ENCODE measurements at regions not wholly inside any gene's neighbourhood (a gene's known extent, or its start where the extent isn't known, plus 50 kb on each side); places are given as distances from the start of the nearest gene placed in this dataset.

DNA sequence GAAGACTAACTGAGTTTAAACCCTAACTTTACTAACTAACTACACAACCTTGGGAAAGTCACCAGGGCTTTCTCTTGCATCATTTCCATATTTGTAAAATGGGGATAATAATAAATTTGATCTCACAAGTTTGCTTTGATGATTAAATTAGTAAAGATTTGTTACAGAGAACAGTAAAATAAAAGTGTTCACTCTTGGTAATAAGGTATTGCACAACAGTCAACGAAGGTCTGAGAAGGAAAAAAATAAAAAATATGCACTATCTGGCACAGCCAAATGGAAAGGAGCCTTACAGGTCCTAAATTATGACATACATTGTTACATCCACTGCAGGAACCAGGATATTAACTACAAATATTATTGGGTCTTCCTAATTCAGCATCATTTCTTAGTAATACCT, 160.0 kb upstream of the TMEM161B start:
- H3K4me1 ChIP-seq (ENCODE audit: control insufficient read depth in 4 of 4, insufficient read depth in 4 of 4, low read length in 3 of 4), result no peaks in the 10 kb centered on the region
- H3K9me3 ChIP-seq (ENCODE audit: control insufficient read depth in 4 of 4, low read length in 3 of 4), result no peaks in the 10 kb centered on the region
- no peak overlapping the region for H3K4me3 ChIP-seq (ENCODE audit: low read depth in 1 of 3, low read length in 3 of 3)
- H3K27ac ChIP-seq (ENCODE audit: low read depth in 1 of 2, low read length in 2 of 2), result no peak overlapping the region
- H3K9ac ChIP-seq (ENCODE audit: low read depth in 1 of 2, low read length in 2 of 2), result no peak overlapping the region
- H3K27me3 ChIP-seq (ENCODE audit: control insufficient read depth in 4 of 4, insufficient read depth in 4 of 4, low read length in 3 of 4), result no peaks in the 10 kb centered on the region
- DNase-seq (ENCODE audit: low spot score), result no peak
- WGBS, result 68% methylated on average over 1 of the region's 1 CpG
- TF ChIP-seq JUND (IDR thresholded peaks at IDR 0.05) (no peak), NR2F2 (IDR thresholded peaks at IDR 0.05) (no peak), HNF4G (IDR thresholded peaks at IDR 0.05) (no peak), GABPA (IDR thresholded peaks at IDR 0.05 in 1 of 2, conservative IDR thresholded peaks at IDR 0.05 in 1 of 2) (no peak), RXRA (IDR thresholded peaks at IDR 0.05) (no peak), EGR1 (IDR thresholded peaks at IDR 0.05; ENCODE audit: low read depth in 2 of 2) (no peak), HNF4A (conservative IDR thresholded peaks at IDR 0.05) (no peak), TAF1 (conservative IDR thresholded peaks at IDR 0.05) (no peak), FOXA1 (IDR thresholded peaks at IDR 0.05) (no peak), FOXA2 (IDR thresholded peaks at IDR 0.05) (no peak)
- TF ChIP-seq, protein P1, sequence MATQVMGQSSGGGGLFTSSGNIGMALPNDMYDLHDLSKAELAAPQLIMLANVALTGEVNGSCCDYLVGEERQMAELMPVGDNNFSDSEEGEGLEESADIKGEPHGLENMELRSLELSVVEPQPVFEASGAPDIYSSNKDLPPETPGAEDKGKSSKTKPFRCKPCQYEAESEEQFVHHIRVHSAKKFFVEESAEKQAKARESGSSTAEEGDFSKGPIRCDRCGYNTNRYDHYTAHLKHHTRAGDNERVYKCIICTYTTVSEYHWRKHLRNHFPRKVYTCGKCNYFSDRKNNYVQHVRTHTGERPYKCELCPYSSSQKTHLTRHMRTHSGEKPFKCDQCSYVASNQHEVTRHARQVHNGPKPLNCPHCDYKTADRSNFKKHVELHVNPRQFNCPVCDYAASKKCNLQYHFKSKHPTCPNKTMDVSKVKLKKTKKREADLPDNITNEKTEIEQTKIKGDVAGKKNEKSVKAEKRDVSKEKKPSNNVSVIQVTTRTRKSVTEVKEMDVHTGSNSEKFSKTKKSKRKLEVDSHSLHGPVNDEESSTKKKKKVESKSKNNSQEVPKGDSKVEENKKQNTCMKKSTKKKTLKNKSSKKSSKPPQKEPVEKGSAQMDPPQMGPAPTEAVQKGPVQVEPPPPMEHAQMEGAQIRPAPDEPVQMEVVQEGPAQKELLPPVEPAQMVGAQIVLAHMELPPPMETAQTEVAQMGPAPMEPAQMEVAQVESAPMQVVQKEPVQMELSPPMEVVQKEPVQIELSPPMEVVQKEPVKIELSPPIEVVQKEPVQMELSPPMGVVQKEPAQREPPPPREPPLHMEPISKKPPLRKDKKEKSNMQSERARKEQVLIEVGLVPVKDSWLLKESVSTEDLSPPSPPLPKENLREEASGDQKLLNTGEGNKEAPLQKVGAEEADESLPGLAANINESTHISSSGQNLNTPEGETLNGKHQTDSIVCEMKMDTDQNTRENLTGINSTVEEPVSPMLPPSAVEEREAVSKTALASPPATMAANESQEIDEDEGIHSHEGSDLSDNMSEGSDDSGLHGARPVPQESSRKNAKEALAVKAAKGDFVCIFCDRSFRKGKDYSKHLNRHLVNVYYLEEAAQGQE (IDR thresholded peaks at IDR 0.05), result no peak
- TF ChIP-seq, protein P2, sequence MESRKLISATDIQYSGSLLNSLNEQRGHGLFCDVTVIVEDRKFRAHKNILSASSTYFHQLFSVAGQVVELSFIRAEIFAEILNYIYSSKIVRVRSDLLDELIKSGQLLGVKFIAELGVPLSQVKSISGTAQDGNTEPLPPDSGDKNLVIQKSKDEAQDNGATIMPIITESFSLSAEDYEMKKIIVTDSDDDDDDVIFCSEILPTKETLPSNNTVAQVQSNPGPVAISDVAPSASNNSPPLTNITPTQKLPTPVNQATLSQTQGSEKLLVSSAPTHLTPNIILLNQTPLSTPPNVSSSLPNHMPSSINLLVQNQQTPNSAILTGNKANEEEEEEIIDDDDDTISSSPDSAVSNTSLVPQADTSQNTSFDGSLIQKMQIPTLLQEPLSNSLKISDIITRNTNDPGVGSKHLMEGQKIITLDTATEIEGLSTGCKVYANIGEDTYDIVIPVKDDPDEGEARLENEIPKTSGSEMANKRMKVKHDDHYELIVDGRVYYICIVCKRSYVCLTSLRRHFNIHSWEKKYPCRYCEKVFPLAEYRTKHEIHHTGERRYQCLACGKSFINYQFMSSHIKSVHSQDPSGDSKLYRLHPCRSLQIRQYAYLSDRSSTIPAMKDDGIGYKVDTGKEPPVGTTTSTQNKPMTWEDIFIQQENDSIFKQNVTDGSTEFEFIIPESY (IDR thresholded peaks at IDR 0.05), result no peak
- TF ChIP-seq, protein P3, sequence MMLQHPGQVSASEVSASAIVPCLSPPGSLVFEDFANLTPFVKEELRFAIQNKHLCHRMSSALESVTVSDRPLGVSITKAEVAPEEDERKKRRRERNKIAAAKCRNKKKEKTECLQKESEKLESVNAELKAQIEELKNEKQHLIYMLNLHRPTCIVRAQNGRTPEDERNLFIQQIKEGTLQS (IDR thresholded peaks at IDR 0.05), result no peak
- TF ChIP-seq, protein P4, sequence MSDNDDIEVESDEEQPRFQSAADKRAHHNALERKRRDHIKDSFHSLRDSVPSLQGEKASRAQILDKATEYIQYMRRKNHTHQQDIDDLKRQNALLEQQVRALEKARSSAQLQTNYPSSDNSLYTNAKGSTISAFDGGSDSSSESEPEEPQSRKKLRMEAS (IDR thresholded peaks at IDR 0.05), result no peak
- TF ChIP-seq, protein P5, sequence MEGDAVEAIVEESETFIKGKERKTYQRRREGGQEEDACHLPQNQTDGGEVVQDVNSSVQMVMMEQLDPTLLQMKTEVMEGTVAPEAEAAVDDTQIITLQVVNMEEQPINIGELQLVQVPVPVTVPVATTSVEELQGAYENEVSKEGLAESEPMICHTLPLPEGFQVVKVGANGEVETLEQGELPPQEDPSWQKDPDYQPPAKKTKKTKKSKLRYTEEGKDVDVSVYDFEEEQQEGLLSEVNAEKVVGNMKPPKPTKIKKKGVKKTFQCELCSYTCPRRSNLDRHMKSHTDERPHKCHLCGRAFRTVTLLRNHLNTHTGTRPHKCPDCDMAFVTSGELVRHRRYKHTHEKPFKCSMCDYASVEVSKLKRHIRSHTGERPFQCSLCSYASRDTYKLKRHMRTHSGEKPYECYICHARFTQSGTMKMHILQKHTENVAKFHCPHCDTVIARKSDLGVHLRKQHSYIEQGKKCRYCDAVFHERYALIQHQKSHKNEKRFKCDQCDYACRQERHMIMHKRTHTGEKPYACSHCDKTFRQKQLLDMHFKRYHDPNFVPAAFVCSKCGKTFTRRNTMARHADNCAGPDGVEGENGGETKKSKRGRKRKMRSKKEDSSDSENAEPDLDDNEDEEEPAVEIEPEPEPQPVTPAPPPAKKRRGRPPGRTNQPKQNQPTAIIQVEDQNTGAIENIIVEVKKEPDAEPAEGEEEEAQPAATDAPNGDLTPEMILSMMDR (IDR thresholded peaks at IDR 0.05; ENCODE audit: low read depth, low read length, missing input control), result no peak
- no peaks in the 10 kb centered on the region for H3K36me3 ChIP-seq (ENCODE audit: control insufficient read depth in 4 of 4, insufficient read depth in 3 of 4, low read depth in 1 of 4, low read length in 3 of 4)

DNA sequence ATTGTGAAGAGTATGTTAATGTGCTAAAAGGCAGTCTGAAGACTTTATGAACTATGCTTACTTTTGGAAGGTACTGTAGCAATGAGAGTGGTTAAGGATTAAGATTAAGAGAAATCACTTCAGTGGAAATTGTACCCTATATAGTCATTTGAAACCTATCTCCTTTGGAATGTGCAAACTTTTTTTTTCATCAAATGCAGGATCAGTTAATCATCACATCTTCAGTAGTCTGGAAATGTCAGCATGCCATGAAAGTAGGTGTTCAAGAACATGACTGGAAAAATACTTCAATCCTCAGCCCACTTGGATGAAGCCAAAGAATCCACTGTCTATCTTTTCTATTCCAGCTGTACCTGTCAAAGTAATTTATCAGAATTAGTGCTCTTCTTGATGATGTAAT, 157.8 kb upstream of the TMEM161B start:
- no peaks in the 10 kb centered on the region for H3K9me3 ChIP-seq (ENCODE audit: control insufficient read depth in 4 of 4, low read length in 3 of 4)
- H3K36me3 ChIP-seq (ENCODE audit: control insufficient read depth in 4 of 4, insufficient read depth in 3 of 4, low read depth in 1 of 4, low read length in 3 of 4), result no peaks in the 10 kb centered on the region
- H3K4me1 ChIP-seq (ENCODE audit: control insufficient read depth in 4 of 4, insufficient read depth in 4 of 4, low read length in 3 of 4), result no peaks in the 10 kb centered on the region
- no peak overlapping the region for H3K4me3 ChIP-seq (ENCODE audit: low read depth in 1 of 3, low read length in 3 of 3)
- H3K27ac ChIP-seq (ENCODE audit: low read depth in 1 of 2, low read length in 2 of 2), result no peak overlapping the region
- no peaks in the 10 kb centered on the region for H3K27me3 ChIP-seq (ENCODE audit: control insufficient read depth in 4 of 4, insufficient read depth in 4 of 4, low read length in 3 of 4)
- DNase-seq (ENCODE audit: low spot score), result no peak
- TF ChIP-seq FOXA2 (IDR thresholded peaks at IDR 0.05), result no peak
- TF ChIP-seq, protein P2 (IDR thresholded peaks at IDR 0.05), result no peak
- TF ChIP-seq RAD21 (IDR thresholded peaks at IDR 0.05), result no peak
- TF ChIP-seq, protein P1 (IDR thresholded peaks at IDR 0.05), result no peak
- H3K9ac ChIP-seq (ENCODE audit: low read depth in 1 of 2, low read length in 2 of 2), result no peak overlapping the region
